Liver (tissue), 8 donors: ENCODE measurements at regions not wholly inside any gene's neighbourhood (a gene's known extent, or its start where the extent isn't known, plus 50 kb on each side); places are given as distances from the start of the nearest gene placed in this dataset.
A peak's percentile ranks its signal among the peaks of the same experiment; 100 is the strongest.

Experiments used
- DNase-seq: peaks from one replicate; pipeline ENCODE4 v3.0.0-alpha.2; 2017; ENCODE audit warnings: low spot score
- H3K27ac ChIP-seq, 2 donors: one replicate each; pipeline ENCODE4 v1.7.0; 2013; ENCODE audit warnings: inconsistent platforms in 2 of 2, low read length in 2 of 2, control low read depth in 1 of 2, low read depth in 1 of 2, mild to moderate bottlenecking in 1 of 2
- H3K27me3 ChIP-seq, 4 donors: one replicate each; pipeline versions ENCODE4 v1.6.1 to v1.7.0; 2013; ENCODE audit warnings: low read length in 3 of 4, inconsistent platforms in 1 of 4, mild to moderate bottlenecking in 1 of 4, moderate library complexity in 1 of 4; ENCODE audit not compliant: control insufficient read depth in 4 of 4, insufficient read depth in 4 of 4
- H3K36me3 ChIP-seq, 4 donors: one replicate each; pipeline versions ENCODE4 v1.6.1 to v1.7.0; 2013; ENCODE audit warnings: low read length in 3 of 4, mild to moderate bottlenecking in 3 of 4, low read depth in 1 of 4, moderate library complexity in 1 of 4; ENCODE audit not compliant: control insufficient read depth in 4 of 4, insufficient read depth in 3 of 4
- H3K4me1 ChIP-seq, 4 donors: one replicate each; pipeline versions ENCODE4 v1.6.1 to v1.7.0; 2013; ENCODE audit warnings: low read length in 3 of 4, mild to moderate bottlenecking in 3 of 4, moderate library complexity in 1 of 4; ENCODE audit not compliant: control insufficient read depth in 4 of 4, insufficient read depth in 4 of 4
- H3K4me3 ChIP-seq, 3 donors: one replicate each; pipeline versions ENCODE4 v1.6.1 to v1.7.0; 2013; ENCODE audit warnings: low read length in 3 of 3, control low read depth in 1 of 3, low read depth in 1 of 3, mild to moderate bottlenecking in 1 of 3
- H3K9ac ChIP-seq, 2 donors: one replicate each; pipeline ENCODE4 v1.7.0; 2013; ENCODE audit warnings: low read length in 2 of 2, mild to moderate bottlenecking in 2 of 2, moderate library complexity in 2 of 2, control low read depth in 1 of 2, low read depth in 1 of 2
- H3K9me3 ChIP-seq, 4 donors: one replicate each; pipeline versions ENCODE4 v1.6.1 to v1.7.0; 2013; ENCODE audit warnings: low read length in 3 of 4; ENCODE audit not compliant: control insufficient read depth in 4 of 4
- ATF3 ChIP-seq: IDR thresholded peaks from 2 replicates; pipeline ENCODE4 v1.6.1; 2016; ENCODE audit warnings: antibody characterized with exemption
- CTCF ChIP-seq: fragments of 150-350 bp; IDR thresholded peaks from 2 replicates; pipeline ENCODE4 v1.5.1; 2017; ENCODE audit warnings: improper control_type of control experiment, low read depth, low read length; ENCODE audit not compliant: missing input control
- EGR1 ChIP-seq, 2 donors: IDR thresholded peaks; 2 replicates each; pipeline ENCODE4 v1.6.1; 2016 to 2018; ENCODE audit warnings: antibody characterized with exemption in 2 of 2, low read depth in 2 of 2
- FOXA1 ChIP-seq: IDR thresholded peaks from 2 replicates; pipeline ENCODE4 v1.6.1; 2016; ENCODE audit warnings: antibody characterized with exemption
- GABPA ChIP-seq, 2 donors: IDR thresholded peaks in 1 of 2; conservative IDR thresholded peaks in 1 of 2; 2 replicates each; pipeline ENCODE4 v1.6.1; 2016; ENCODE audit warnings: antibody characterized with exemption in 2 of 2, mild to moderate bottlenecking in 1 of 2, moderate library complexity in 1 of 2
- JUND ChIP-seq, 2 donors: IDR thresholded peaks; 2 replicates each; pipeline ENCODE4 v1.6.1; 2016; ENCODE audit warnings: antibody characterized with exemption in 2 of 2
- MAX ChIP-seq: IDR thresholded peaks from 2 replicates; pipeline ENCODE4 v1.6.1; 2016; ENCODE audit warnings: antibody characterized with exemption
- NR2F2 ChIP-seq: IDR thresholded peaks from 2 replicates; pipeline ENCODE4 v1.6.1; 2016; ENCODE audit warnings: antibody characterized with exemption
- RAD21 ChIP-seq, 2 donors: IDR thresholded peaks; 2 replicates each; pipeline ENCODE4 v1.6.1; 2016; ENCODE audit warnings: antibody characterized with exemption in 2 of 2, mild to moderate bottlenecking in 2 of 2
- REST ChIP-seq: IDR thresholded peaks from 2 replicates; pipeline ENCODE4 v1.6.1; 2016; ENCODE audit warnings: antibody characterized with exemption, mild to moderate bottlenecking
- SP1 ChIP-seq: IDR thresholded peaks from 2 replicates; pipeline ENCODE4 v1.6.1; 2018; ENCODE audit warnings: antibody characterized with exemption, mild to moderate bottlenecking
- TAF1 ChIP-seq: conservative IDR thresholded peaks from 2 replicates; pipeline ENCODE4 v1.6.1; 2016; ENCODE audit warnings: antibody characterized with exemption, mild to moderate bottlenecking
- YY1 ChIP-seq: IDR thresholded peaks from 2 replicates; pipeline ENCODE4 v1.6.1; 2016; ENCODE audit warnings: antibody characterized with exemption, mild to moderate bottlenecking
- WGBS: extraction: QIAGEN DNeasy Blood & Tissue Kit; methylation state at CpG from one replicate; pipeline ENCODE4 v1.1.7; 2013; 5-methylcytosine and 5-hydroxymethylcytosine counted together
- donor health status: healthy.
- donor health status: healthy.
- donor health status: healthy.
- donor health status: healthy.
- donor health status: healthy.

- Histone ChIP-seq H3K9me3 (no peaks in the 10 kb centered on the region), H3K4me3 (no peak overlapping the region), H3K4me1 (no peaks in the 10 kb centered on the region), H3K27ac (no peak overlapping the region), H3K27me3 (no peaks in the 10 kb centered on the region), H3K36me3 (no peaks in the 10 kb centered on the region), H3K9ac (no peak overlapping the region)
- no peak for DNase-seq
- TF ChIP-seq RAD21 (IDR thresholded peaks at IDR 0.05) (peak; percentile 78 to 85), MAX (no peak), CTCF (peak; percentile 64)
- 42% methylated on average over 4 of the region's 4 CpGs for WGBS
Observed at GRCh38 chr6:141677598-141678211, 455.0 kb upstream of the GJE1 start.

GRCh38 chr6:141675957-141676356 lies 456.8 kb upstream of the GJE1 start:
- no peak for DNase-seq
- 32% methylated on average over 1 of the region's 1 CpG for WGBS
- Histone ChIP-seq H3K4me1 (no peaks in the 10 kb centered on the region), H3K9me3 (no peaks in the 10 kb centered on the region), H3K36me3 (no peaks in the 10 kb centered on the region), H3K27me3 (no peaks in the 10 kb centered on the region), H3K9ac (no peak overlapping the region), H3K27ac (no peak overlapping the region), H3K4me3 (no peak overlapping the region)
- no peak for TF ChIP-seq GABPA (IDR thresholded peaks at IDR 0.05 in 1 of 2, conservative IDR thresholded peaks at IDR 0.05 in 1 of 2)
- peak; percentile 40 to 61 for TF ChIP-seq RAD21 (IDR thresholded peaks at IDR 0.05)
- no peak for TF ChIP-seq JUND (IDR thresholded peaks at IDR 0.05)
- no peak for TF ChIP-seq TAF1
- TF ChIP-seq EGR1 (IDR thresholded peaks at IDR 0.05; ENCODE audit: low read depth in 2 of 2) = no peak
- no peak for TF ChIP-seq REST
- no peak for TF ChIP-seq YY1
- TF ChIP-seq SP1 = no peak

GRCh38 chr6:141669141-141669540 lies 463.6 kb upstream of the GJE1 start:
- Histone ChIP-seq H3K27me3 (no peaks in the 10 kb centered on the region), H3K36me3 (no peaks in the 10 kb centered on the region), H3K9ac (no peak overlapping the region), H3K9me3 (no peaks in the 10 kb centered on the region), H3K27ac (no peak overlapping the region), H3K4me3 (no peak overlapping the region), H3K4me1 (peaks cover 0 to 4% (median 0%) of the 10 kb centered on the region in 4 donors)
- 90% methylated on average over 7 of the region's 7 CpGs for WGBS
- DNase-seq = no peak
- TF ChIP-seq SP1 = no peak
- no peak for TF ChIP-seq FOXA1
- TF ChIP-seq ATF3 = no peak
- no peak for TF ChIP-seq TAF1
- no peak for TF ChIP-seq YY1
- no peak for TF ChIP-seq CTCF
- TF ChIP-seq MAX = no peak
- no peak for TF ChIP-seq NR2F2
